IMR-90 (cell line): ENCODE measurements at regions not wholly inside any gene's neighbourhood (a gene's known extent, or its start where the extent isn't known, plus 50 kb on each side); places are given as distances from the start of the nearest gene placed in this dataset.

ENCODE experiments used
- ATAC-seq: fragments of 200-7000 bp; cut with Tn5 transposase; 2 replicates; pipeline ENCODE4 v1.9.1; 2020; ENCODE audit warnings: low read depth, mild to moderate bottlenecking, moderate library complexity
- BruUV-seq: library from RNA; stranded (reverse); fragments of 400-500 nt; replicated peaks from 2 replicates; lab custom pipeline; 2021; lab: Mats Ljungman, UMichigan
- CTCF ChIA-PET: fragments of 300-600 bp; formaldehyde crosslinking; extraction: SDS; loops from one replicate; lab custom pipeline; 2021; ENCODE audit warnings: antibody characterized with exemption; lab: Yijun Ruan, JAX
- POLR2A ChIA-PET: fragments of 300-600 bp; sonication (Branson Sonifier 250); formaldehyde crosslinking; loops from one replicate; lab custom pipeline; 2022; ENCODE audit warnings: antibody characterized with exemption; ENCODE audit not compliant: unreplicated experiment; lab: Charles Lee
- DNase-seq: peaks from one replicate; pipeline ENCODE4 v3.0.0; 2013
- H2AFZ ChIP-seq: replicated peaks from 2 replicates; pipeline ENCODE3; 2013; ENCODE audit warnings: low read length, mild to moderate bottlenecking; ENCODE audit not compliant: poor library complexity
- H2AK5ac ChIP-seq: 2 replicates; pipeline ENCODE4 v1.6.1; 2013; ENCODE audit warnings: low read depth, low read length, inconsistent platforms
- H2AK9ac ChIP-seq: replicated peaks from 2 replicates; pipeline ENCODE3; 2013; ENCODE audit warnings: mild to moderate bottlenecking, low read depth, low read length, moderate library complexity; ENCODE audit not compliant: poor library complexity
- H2BK120ac ChIP-seq: 2 replicates; pipeline ENCODE4 v1.6.1; 2013; ENCODE audit warnings: low read depth, low read length, inconsistent platforms
- H2BK15ac ChIP-seq: 3 replicates; pipeline ENCODE4 v1.6.1; 2013; ENCODE audit warnings: low read depth, low read length, inconsistent platforms
- H2BK20ac ChIP-seq: 2 replicates; pipeline ENCODE4 v1.6.1; 2013; ENCODE audit warnings: low read depth, mild to moderate bottlenecking, inconsistent platforms, low read length, moderate library complexity
- H2BK5ac ChIP-seq: 2 replicates; pipeline ENCODE4 v1.6.1; 2013; ENCODE audit warnings: mild to moderate bottlenecking, low read depth, low read length, inconsistent platforms; ENCODE audit not compliant: poor library complexity, severe bottlenecking
- H3K14ac ChIP-seq: replicated peaks from 2 replicates; pipeline ENCODE4 v1.6.1; 2013; ENCODE audit warnings: low read depth, low read length, inconsistent platforms
- H3K18ac ChIP-seq: 2 replicates; pipeline ENCODE4 v1.6.1; 2013; ENCODE audit warnings: low read depth, low read length, control low read depth
- H3K23ac ChIP-seq: 2 replicates; pipeline ENCODE4 v1.6.1; 2013; ENCODE audit warnings: low read depth, low read length, inconsistent platforms
- H3K27ac ChIP-seq: 2 replicates; pipeline ENCODE4 v1.5.1; 2013; ENCODE audit warnings: mild to moderate bottlenecking, control low read depth, low read length; ENCODE audit not compliant: insufficient read depth
- H3K27me3 ChIP-seq: 2 replicates; pipeline ENCODE4 v1.6.1; 2013; ENCODE audit warnings: low read length; ENCODE audit not compliant: control insufficient read depth, insufficient read depth
- H3K36me3 ChIP-seq: 2 replicates; pipeline ENCODE4 v1.6.1; 2013; ENCODE audit warnings: low read length, mixed read lengths; ENCODE audit not compliant: control insufficient read depth, insufficient read depth
- H3K4ac ChIP-seq: 2 replicates; pipeline ENCODE4 v1.6.1; 2013; ENCODE audit warnings: low read depth, low read length, inconsistent platforms
- H3K4me1 ChIP-seq: 2 replicates; pipeline ENCODE4 v1.6.1; 2013; ENCODE audit warnings: low read length, mixed read lengths; ENCODE audit not compliant: control insufficient read depth, insufficient read depth
- H3K4me2 ChIP-seq: 2 replicates; pipeline ENCODE4 v1.6.1; 2013; ENCODE audit warnings: low read depth, mild to moderate bottlenecking, control low read depth, low read length, moderate library complexity
- H3K4me3 ChIP-seq: 2 replicates; pipeline ENCODE4 v1.5.1; 2013; ENCODE audit warnings: low read depth, mild to moderate bottlenecking, control low read depth, low read length, moderate library complexity; ENCODE audit not compliant: insufficient read depth
- H3K56ac ChIP-seq: 2 replicates; pipeline ENCODE4 v1.6.1; 2013; ENCODE audit warnings: low read length, inconsistent platforms; ENCODE audit not compliant: insufficient read depth; ENCODE audit errors: extremely low read depth
- H3K79me1 ChIP-seq, 2 experiments: 2 replicates each; pipeline ENCODE4 v1.6.1; 2013; ENCODE audit warnings: low read length in 2 of 2, inconsistent platforms in 1 of 2, low read depth in 1 of 2
- H3K9ac ChIP-seq: 2 replicates; pipeline ENCODE4 v1.6.1; 2013; ENCODE audit warnings: low read depth, low read length, control low read depth
- H3K9me1 ChIP-seq: 2 replicates; pipeline ENCODE4 v1.6.1; 2013; ENCODE audit warnings: low read length, inconsistent platforms; ENCODE audit not compliant: insufficient read depth
- H3K9me3 ChIP-seq: 2 replicates; pipeline ENCODE4 v1.6.1; 2013; ENCODE audit warnings: low read length; ENCODE audit not compliant: control insufficient read depth, insufficient read depth
- H4K20me1 ChIP-seq: 2 replicates; pipeline ENCODE4 v1.6.1; 2013; ENCODE audit warnings: low read length, inconsistent platforms; ENCODE audit not compliant: insufficient read depth
- H4K5ac ChIP-seq: 2 replicates; pipeline ENCODE4 v1.6.1; 2013; ENCODE audit warnings: mild to moderate bottlenecking, low read depth, low read length, control low read depth
- H4K8ac ChIP-seq, 2 experiments: 2 replicates each; pipeline ENCODE4 v1.6.1; 2013; ENCODE audit warnings: low read depth in 2 of 2, low read length in 2 of 2, control low read depth in 1 of 2, inconsistent platforms in 1 of 2
- H4K91ac ChIP-seq: 2 replicates; pipeline ENCODE4 v1.6.1; 2013; ENCODE audit warnings: low read depth, low read length, inconsistent platforms; ENCODE audit not compliant: insufficient read depth
- BHLHE40 ChIP-seq: fragments of 150-350 bp; IDR thresholded peaks from 2 replicates; pipeline ENCODE4 v1.6.1; 2016; ENCODE audit warnings: mild to moderate bottlenecking, low read depth, low read length
- CEBPB ChIP-seq: IDR thresholded peaks from 2 replicates; pipeline ENCODE4 v1.6.1; 2012; ENCODE audit warnings: low read depth, low read length, improper control_type of control experiment
- CHD1 ChIP-seq: IDR thresholded peaks from 2 replicates; pipeline ENCODE4 v1.6.1; 2012; ENCODE audit warnings: low read depth, low read length, improper control_type of control experiment
- FOS ChIP-seq: fragments of 150-350 bp; IDR thresholded peaks from 2 replicates; pipeline ENCODE4 v1.6.1; 2016; ENCODE audit warnings: low read depth, low read length
- MAFK ChIP-seq: IDR thresholded peaks from 2 replicates; pipeline ENCODE4 v1.6.1; 2012; ENCODE audit warnings: low read depth, low read length, improper control_type of control experiment
- MAZ ChIP-seq: IDR thresholded peaks from 2 replicates; pipeline ENCODE4 v1.6.1; 2012; ENCODE audit warnings: low read depth, mild to moderate bottlenecking, low read length, improper control_type of control experiment, moderate library complexity, borderline replicate concordance
- MXI1 ChIP-seq: IDR thresholded peaks from 2 replicates; pipeline ENCODE4 v1.6.1; 2012; ENCODE audit warnings: low read depth, mild to moderate bottlenecking, low read length, moderate library complexity, borderline replicate concordance
- NFE2L2 ChIP-seq: fragments of 150-350 bp; IDR thresholded peaks from 2 replicates; pipeline ENCODE4 v1.6.1; 2016; ENCODE audit warnings: low read depth, mild to moderate bottlenecking, low read length
- POLR2A ChIP-seq: IDR thresholded peaks from 2 replicates; pipeline ENCODE4 v1.6.1; 2012; ENCODE audit warnings: mild to moderate bottlenecking, low read depth, low read length
- RAD21 ChIP-seq: IDR thresholded peaks from 2 replicates; pipeline ENCODE4 v1.6.1; 2012; ENCODE audit warnings: low read length, improper control_type of control experiment
- RCOR1 ChIP-seq: IDR thresholded peaks from 2 replicates; pipeline ENCODE4 v1.6.1; 2012; ENCODE audit warnings: mild to moderate bottlenecking, low read length, improper control_type of control experiment; ENCODE audit not compliant: insufficient replicate concordance
- RFX5 ChIP-seq: IDR thresholded peaks from 2 replicates; pipeline ENCODE4 v1.8.0; 2012; ENCODE audit warnings: low read depth, mild to moderate bottlenecking, low read length, moderate library complexity
- SMC3 ChIP-seq: fragments of 150-350 bp; IDR thresholded peaks from 2 replicates; pipeline ENCODE4 v1.6.1; 2016; ENCODE audit warnings: low read depth, mild to moderate bottlenecking, antibody characterized with exemption, low read length, moderate library complexity
- USF2 ChIP-seq: fragments of 150-350 bp; IDR thresholded peaks from 2 replicates; pipeline ENCODE4 v1.6.1; 2017; ENCODE audit warnings: mild to moderate bottlenecking, antibody characterized with exemption, low read length, low read depth
- WGBS, 2 experiments: methylation state at CpG; one replicate each; pipeline versions ENCODE4 v1.1.5 to v1.1.7; 2013; ENCODE audit warnings: missing lambda C conversion rate in 2 of 2; ENCODE audit not compliant: insufficient read length in 1 of 2; ENCODE audit errors: extremely low coverage in 2 of 2; 5-methylcytosine and 5-hydroxymethylcytosine counted together
- dilution Hi-C: fragments of 300-500 bp; cut with HindIII; formaldehyde crosslinking; loops from one replicate; pipeline ENCODE4 v1.14.3; 2018; ENCODE audit warnings: low sequenced_read_pairs; ENCODE audit not compliant: unreplicated experiment
- in situ Hi-C: fragments of 300-500 bp; cut with MboI; formaldehyde crosslinking; loops from 3 replicates; pipeline ENCODE4 v1.14.3; 2019; ENCODE audit warnings: low sequenced_read_pairs, inconsistent platforms, mixed read lengths
- intact Hi-C: fragments of 100-400 bp; cut with micrococcal nuclease; formaldehyde crosslinking; loops from 2 replicates; pipeline ENCODE4 v1.10.0; 2022
- TF ChIP-seq, protein P1 (sequence below): fragments of 150-350 bp; IDR thresholded peaks from 2 replicates; pipeline ENCODE4 v1.6.1; 2016; ENCODE audit warnings: low read depth, mild to moderate bottlenecking, low read length, moderate library complexity, borderline replicate concordance
- TF ChIP-seq, protein P2 (sequence below): conservative IDR thresholded peaks from 2 replicates; pipeline ENCODE4 v1.5.1; 2012; ENCODE audit warnings: mild to moderate bottlenecking, low read depth, low read length, improper control_type of control experiment

- no peak overlapping the region for H2BK5ac ChIP-seq
- BruUV-seq, result no TSS peak
- no peak overlapping the region for H2AK9ac ChIP-seq
- no CpG with 5 or more reads among the region's 4 CpGs for WGBS, 2 experiments
- H2BK120ac ChIP-seq, result no peak overlapping the region; the same call in 1 of the 2 replicates
- POLR2A ChIA-PET, result no interaction called here
- no peak for ATAC-seq
- peak overlapping the region; percentile 57; the same call in 1 of the 2 replicates for H4K5ac ChIP-seq
- TF ChIP-seq POLR2A (no peak), CHD1 (no peak), RCOR1 (no peak), MXI1 (no peak), MAZ (no peak), USF2 (no peak), FOS (no peak), BHLHE40 (no peak), CEBPB (no peak), SMC3 (no peak), RAD21 (no peak), MAFK (no peak), NFE2L2 (no peak), RFX5 (no peak)
- TF ChIP-seq, protein P1, sequence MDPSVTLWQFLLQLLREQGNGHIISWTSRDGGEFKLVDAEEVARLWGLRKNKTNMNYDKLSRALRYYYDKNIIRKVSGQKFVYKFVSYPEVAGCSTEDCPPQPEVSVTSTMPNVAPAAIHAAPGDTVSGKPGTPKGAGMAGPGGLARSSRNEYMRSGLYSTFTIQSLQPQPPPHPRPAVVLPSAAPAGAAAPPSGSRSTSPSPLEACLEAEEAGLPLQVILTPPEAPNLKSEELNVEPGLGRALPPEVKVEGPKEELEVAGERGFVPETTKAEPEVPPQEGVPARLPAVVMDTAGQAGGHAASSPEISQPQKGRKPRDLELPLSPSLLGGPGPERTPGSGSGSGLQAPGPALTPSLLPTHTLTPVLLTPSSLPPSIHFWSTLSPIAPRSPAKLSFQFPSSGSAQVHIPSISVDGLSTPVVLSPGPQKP, result no peak
- TF ChIP-seq, protein P2, sequence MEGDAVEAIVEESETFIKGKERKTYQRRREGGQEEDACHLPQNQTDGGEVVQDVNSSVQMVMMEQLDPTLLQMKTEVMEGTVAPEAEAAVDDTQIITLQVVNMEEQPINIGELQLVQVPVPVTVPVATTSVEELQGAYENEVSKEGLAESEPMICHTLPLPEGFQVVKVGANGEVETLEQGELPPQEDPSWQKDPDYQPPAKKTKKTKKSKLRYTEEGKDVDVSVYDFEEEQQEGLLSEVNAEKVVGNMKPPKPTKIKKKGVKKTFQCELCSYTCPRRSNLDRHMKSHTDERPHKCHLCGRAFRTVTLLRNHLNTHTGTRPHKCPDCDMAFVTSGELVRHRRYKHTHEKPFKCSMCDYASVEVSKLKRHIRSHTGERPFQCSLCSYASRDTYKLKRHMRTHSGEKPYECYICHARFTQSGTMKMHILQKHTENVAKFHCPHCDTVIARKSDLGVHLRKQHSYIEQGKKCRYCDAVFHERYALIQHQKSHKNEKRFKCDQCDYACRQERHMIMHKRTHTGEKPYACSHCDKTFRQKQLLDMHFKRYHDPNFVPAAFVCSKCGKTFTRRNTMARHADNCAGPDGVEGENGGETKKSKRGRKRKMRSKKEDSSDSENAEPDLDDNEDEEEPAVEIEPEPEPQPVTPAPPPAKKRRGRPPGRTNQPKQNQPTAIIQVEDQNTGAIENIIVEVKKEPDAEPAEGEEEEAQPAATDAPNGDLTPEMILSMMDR, result no peak
- H2AFZ ChIP-seq, result no peak overlapping the region
- H3K23ac ChIP-seq, result no peak overlapping the region
- no peaks in the 10 kb centered on the region for H3K27me3 ChIP-seq
- no peak for DNase-seq
- no peak overlapping the region for H3K4me2 ChIP-seq
- no peaks in the 10 kb centered on the region for H3K36me3 ChIP-seq
- H4K8ac ChIP-seq, result no peak overlapping the region
- dilution Hi-C loops, result no loop called here
- no peak overlapping the region for H2BK15ac ChIP-seq
- H2AK5ac ChIP-seq, result no peak overlapping the region
- no peaks in the 10 kb centered on the region for H3K79me1 ChIP-seq
- no peaks in the 10 kb centered on the region for H3K9me1 ChIP-seq
- no peaks in the 10 kb centered on the region for H4K20me1 ChIP-seq
- H3K14ac ChIP-seq, result no peak overlapping the region
- no peak overlapping the region; the same call in 1 of the 2 replicates for H3K18ac ChIP-seq
- in situ Hi-C loops, result no loop called here
- H3K4ac ChIP-seq, result no peak overlapping the region
- no peaks in the 10 kb centered on the region for H3K4me1 ChIP-seq
- H2BK20ac ChIP-seq, result no peak overlapping the region
- no peak overlapping the region for H3K27ac ChIP-seq
- 0 out of 2 replicates have a peak, but pooled peaks cover 1% of the 10 kb centered on the region for H3K9me3 ChIP-seq
- no peak overlapping the region for H3K56ac ChIP-seq
- no peak overlapping the region for H4K91ac ChIP-seq
- intact Hi-C loops, result no loop called here
- no peak overlapping the region for H3K4me3 ChIP-seq
- no peak overlapping the region for H3K9ac ChIP-seq
- CTCF ChIA-PET, result no interaction called here
Observed at GRCh38 chr6:80939480-80939879, 813.0 kb downstream of the TENT5A start.
